ENCODE measurements at regions not wholly inside any gene's neighbourhood (a gene's known extent, or its start where the extent isn't known, plus 50 kb on each side); places are given as distances from the start of the nearest gene placed in this dataset.

GRCh38 chr9:90979138-90979551, 177.5 kb downstream of the SYK start:
- H3K27ac ChIP-seq (ENCODE audit: low read length) = no peak overlapping the region
- ATAC-seq (ENCODE audit: insufficient read depth, low read depth) = no peak
- H3K9ac ChIP-seq (ENCODE audit: low read depth, low read length) = no peak overlapping the region
- H3K4me3 ChIP-seq (ENCODE audit: low read depth in 1 of 2, low read length in 2 of 2) = no peak overlapping the region
- no peak for TF ChIP-seq CTCF (IDR thresholded peaks at IDR 0.05; ENCODE audit: borderline replicate concordance, extremely low read depth, low read length, poor library complexity, severe bottlenecking)
- no peak for TF ChIP-seq EZH2 (IDR thresholded peaks at IDR 0.05; ENCODE audit: borderline replicate concordance, low read depth, low read length, severe bottlenecking)
- no peak overlapping the region for H3K4me2 ChIP-seq (ENCODE audit: insufficient read depth, low read length)
- H2AFZ ChIP-seq (ENCODE audit: low read depth, low read length) = no peak overlapping the region
- no peaks in the 10 kb centered on the region for H4K20me1 ChIP-seq (ENCODE audit: insufficient read depth, low read length)
- DNase-seq = no peak
- H3K79me2 ChIP-seq (ENCODE audit: insufficient read depth, low read length) = no peaks in the 10 kb centered on the region
- H3K9me3 ChIP-seq (ENCODE audit: insufficient read depth, low read length, severe bottlenecking) = no peaks in the 10 kb centered on the region
- no peaks in the 10 kb centered on the region for H3K36me3 ChIP-seq (ENCODE audit: insufficient read depth, low read length)
- H3K27me3 ChIP-seq (ENCODE audit: insufficient read depth, low read length, poor library complexity) = no peaks in the 10 kb centered on the region
- peaks cover 39% of the 10 kb centered on the region for H3K4me1 ChIP-seq (ENCODE audit: insufficient read depth, low read length)

DNA sequence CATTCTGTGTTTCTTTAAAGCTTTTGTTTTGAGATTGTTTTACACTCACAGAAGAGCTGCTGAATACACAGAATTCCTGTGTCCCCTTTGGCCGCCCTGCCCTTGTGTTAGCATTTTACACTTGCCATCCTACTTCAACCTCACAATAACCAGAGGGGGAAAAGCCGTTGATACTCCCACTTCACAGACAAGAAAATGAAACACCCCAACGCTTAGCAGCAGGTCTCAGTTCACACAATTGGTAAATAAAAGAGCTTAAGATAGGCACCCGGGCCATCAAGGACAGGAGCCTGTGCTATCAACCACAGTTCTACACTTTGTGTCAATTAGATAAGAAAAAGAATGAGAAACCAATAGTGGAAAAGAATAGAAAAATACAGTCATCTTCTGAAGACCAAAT, 178.0 kb downstream of the SYK start:
- Histone ChIP-seq H3K9ac (ENCODE audit: low read depth, low read length) (no peak overlapping the region), H3K27me3 (ENCODE audit: insufficient read depth, low read length, poor library complexity) (no peaks in the 10 kb centered on the region), H3K4me2 (ENCODE audit: insufficient read depth, low read length) (no peak overlapping the region), H3K4me1 (ENCODE audit: insufficient read depth, low read length) (peaks cover 34% of the 10 kb centered on the region), H3K9me3 (ENCODE audit: insufficient read depth, low read length, severe bottlenecking) (no peaks in the 10 kb centered on the region), H2AFZ (ENCODE audit: low read depth, low read length) (no peak overlapping the region), H3K4me3 (ENCODE audit: low read depth in 1 of 2, low read length in 2 of 2) (no peak overlapping the region), H3K27ac (ENCODE audit: low read length) (no peak overlapping the region), H4K20me1 (ENCODE audit: insufficient read depth, low read length) (no peaks in the 10 kb centered on the region), H3K36me3 (ENCODE audit: insufficient read depth, low read length) (no peaks in the 10 kb centered on the region), H3K79me2 (ENCODE audit: insufficient read depth, low read length) (no peaks in the 10 kb centered on the region)
- ATAC-seq (ENCODE audit: insufficient read depth, low read depth) (no peak), DNase-seq (no peak)
- TF ChIP-seq CTCF (IDR thresholded peaks at IDR 0.05; ENCODE audit: borderline replicate concordance, extremely low read depth, low read length, poor library complexity, severe bottlenecking) (no peak), EZH2 (IDR thresholded peaks at IDR 0.05; ENCODE audit: borderline replicate concordance, low read depth, low read length, severe bottlenecking) (no peak)

DNA sequence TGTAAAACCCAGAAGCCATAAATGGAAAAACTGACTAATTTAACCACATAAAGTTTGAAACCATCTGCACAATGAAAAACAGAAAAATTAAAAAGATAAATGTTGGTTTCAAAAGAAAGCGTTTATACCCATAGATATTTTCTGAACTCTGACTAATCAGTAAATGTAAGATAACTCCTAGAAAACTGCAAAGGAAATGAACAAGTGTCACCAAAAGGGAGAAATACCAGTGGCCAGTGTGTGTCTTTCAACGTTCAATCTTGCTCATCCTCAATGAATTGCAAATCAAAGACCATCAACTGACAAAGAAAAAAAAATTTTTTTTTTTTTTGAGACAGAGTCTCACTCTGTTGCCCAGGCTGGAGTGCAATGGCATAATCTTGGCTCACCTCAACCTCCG, 180.1 kb downstream of the SYK start:
- H3K79me2 ChIP-seq (ENCODE audit: insufficient read depth, low read length) = no peaks in the 10 kb centered on the region
- no peaks in the 10 kb centered on the region for H3K9me3 ChIP-seq (ENCODE audit: insufficient read depth, low read length, severe bottlenecking)
- ATAC-seq (ENCODE audit: insufficient read depth, low read depth) = no peak
- H2AFZ ChIP-seq (ENCODE audit: low read depth, low read length) = no peak overlapping the region
- no peaks in the 10 kb centered on the region for H3K36me3 ChIP-seq (ENCODE audit: insufficient read depth, low read length)
- H4K20me1 ChIP-seq (ENCODE audit: insufficient read depth, low read length) = no peaks in the 10 kb centered on the region
- H3K4me2 ChIP-seq (ENCODE audit: insufficient read depth, low read length) = no peak overlapping the region
- peaks cover 27% of the 10 kb centered on the region for H3K4me1 ChIP-seq (ENCODE audit: insufficient read depth, low read length)
- TF ChIP-seq EZH2 (IDR thresholded peaks at IDR 0.05; ENCODE audit: borderline replicate concordance, low read depth, low read length, severe bottlenecking) = no peak
- TF ChIP-seq CTCF (IDR thresholded peaks at IDR 0.05; ENCODE audit: borderline replicate concordance, extremely low read depth, low read length, poor library complexity, severe bottlenecking) = no peak
- no peak for DNase-seq
- no peak overlapping the region for H3K9ac ChIP-seq (ENCODE audit: low read depth, low read length)
- H3K27ac ChIP-seq (ENCODE audit: low read length) = no peak overlapping the region
- no peak overlapping the region for H3K4me3 ChIP-seq (ENCODE audit: low read depth in 1 of 2, low read length in 2 of 2)
- no peaks in the 10 kb centered on the region for H3K27me3 ChIP-seq (ENCODE audit: insufficient read depth, low read length, poor library complexity)

GRCh38 chr9:90983394-90983793, 181.8 kb downstream of the SYK start:
- Histone ChIP-seq H3K27ac (ENCODE audit: low read length) (no peak overlapping the region), H3K9me3 (ENCODE audit: insufficient read depth, low read length, severe bottlenecking) (no peaks in the 10 kb centered on the region), H3K4me3 (ENCODE audit: low read depth in 1 of 2, low read length in 2 of 2) (no peak overlapping the region), H3K4me2 (ENCODE audit: insufficient read depth, low read length) (no peak overlapping the region), H3K27me3 (ENCODE audit: insufficient read depth, low read length, poor library complexity) (no peaks in the 10 kb centered on the region), H3K79me2 (ENCODE audit: insufficient read depth, low read length) (no peaks in the 10 kb centered on the region), H3K4me1 (ENCODE audit: insufficient read depth, low read length) (peaks cover 14% of the 10 kb centered on the region), H3K36me3 (ENCODE audit: insufficient read depth, low read length) (no peaks in the 10 kb centered on the region), H3K9ac (ENCODE audit: low read depth, low read length) (no peak overlapping the region), H4K20me1 (ENCODE audit: insufficient read depth, low read length) (no peaks in the 10 kb centered on the region), H2AFZ (ENCODE audit: low read depth, low read length) (no peak overlapping the region)
- TF ChIP-seq CTCF (IDR thresholded peaks at IDR 0.05; ENCODE audit: borderline replicate concordance, extremely low read depth, low read length, poor library complexity, severe bottlenecking) (no peak), EZH2 (IDR thresholded peaks at IDR 0.05; ENCODE audit: borderline replicate concordance, low read depth, low read length, severe bottlenecking) (no peak)
- DNase-seq (no peak), ATAC-seq (ENCODE audit: insufficient read depth, low read depth) (no peak)

Measured in DND-41 (cell line).